A673 (cell line): ENCODE measurements at regions not wholly inside any gene's neighbourhood (a gene's known extent, or its start where the extent isn't known, plus 50 kb on each side); places are given as distances from the start of the nearest gene placed in this dataset.

Experiments
- CTCF ChIP-seq: fragments of 300-800, 200-600 bp; sonication (generic); conservative IDR thresholded peaks from 2 replicates; pipeline ENCODE4 v1.5.1; 2017; ENCODE audit warnings: low read depth, mild to moderate bottlenecking, antibody characterized with exemption, low read length, moderate library complexity, mixed read lengths
- EZH2 ChIP-seq: fragments of 200-600 bp; sonication (generic); IDR thresholded peaks from 2 replicates; pipeline ENCODE4 v1.6.1; 2017; ENCODE audit warnings: borderline replicate concordance, low read depth, mild to moderate bottlenecking, mixed read lengths, antibody characterized with exemption, low read length; ENCODE audit not compliant: poor library complexity, severe bottlenecking

GRCh38 chr9:96020300-96020791 lies 144.9 kb downstream of the ERCC6L2 start:
- TF ChIP-seq CTCF (no peak), EZH2 (no peak)
